HepG2 (cell line): ENCODE measurements at regions not wholly inside any gene's neighbourhood (a gene's known extent, or its start where the extent isn't known, plus 50 kb on each side); places are given as distances from the start of the nearest gene placed in this dataset.

Experiments used
- ATAC-seq: fragments of 200-7000 bp; cut with Tn5 transposase; 3 replicates; pipeline ENCODE4 v1.9.1; 2020; ENCODE audit warnings: mild to moderate bottlenecking, moderate library complexity
- BruUV-seq: library from RNA; stranded (reverse); fragments of 400-500 nt; replicated peaks from 2 replicates; lab custom pipeline; 2021; lab: Mats Ljungman, UMichigan
- CTCF ChIA-PET: fragments of 300-600 bp; formaldehyde crosslinking; extraction: SDS; loops from one replicate; lab custom pipeline; 2021; ENCODE audit warnings: low total read pairs, inconsistent platforms, low intra/inter-chr PET ratio; lab: Yijun Ruan, JAX
- POLR2A ChIA-PET: fragments of 350-600 bp; sonication (Branson Sonifier 250); formaldehyde crosslinking; loops from one replicate; lab custom pipeline; 2020; ENCODE audit warnings: antibody characterized with exemption, inconsistent platforms; lab: Yijun Ruan, JAX
- DNase-seq: peaks from one replicate; pipeline ENCODE4 v3.0.0-alpha.2; 2015; ENCODE audit warnings: low spot score
- FAIRE-seq: peaks from 3 replicates; lab custom pipeline; 2011; peaks lifted over from hg19 to GRCh38; lab: Jason Lieb, UNC
- H2AFZ ChIP-seq: one replicate; pipeline ENCODE4 v1.6.1; 2011; ENCODE audit warnings: low read length, inconsistent platforms
- H3K27ac ChIP-seq: fragments of 300-600 bp; 3 replicates; pipeline ENCODE4 v1.8.0; 2011; ENCODE audit warnings: mixed run types, mild to moderate bottlenecking, mixed read lengths, low read length, inconsistent platforms; ENCODE audit not compliant: insufficient read depth; ENCODE audit errors: extremely low read length
- H3K27me3 ChIP-seq, 2 experiments: fragments of 200-600 bp in 1 of 2; 2 replicates in 1 of 2; 3 replicates in 1 of 2; pipeline versions ENCODE4 v1.6.0 to v1.8.0; 2011; ENCODE audit warnings: low read length in 2 of 2, mild to moderate bottlenecking in 2 of 2, moderate library complexity in 2 of 2, inconsistent platforms in 1 of 2; ENCODE audit not compliant: insufficient read depth in 2 of 2, control insufficient read depth in 1 of 2
- H3K36me3 ChIP-seq, 2 experiments: fragments of 200-600 bp in 1 of 2; replicated peaks in 1 of 2; 2 replicates in 1 of 2; 3 replicates in 1 of 2; pipeline versions ENCODE4 v1.5.1 to v1.8.0; 2011; ENCODE audit warnings: low read length in 2 of 2, inconsistent platforms in 1 of 2; ENCODE audit not compliant: insufficient read depth in 2 of 2, control insufficient read depth in 1 of 2
- H3K4me1 ChIP-seq: 2 replicates; pipeline ENCODE4 v1.5.1; 2012; ENCODE audit warnings: low read length, inconsistent platforms; ENCODE audit not compliant: insufficient read depth
- H3K4me2 ChIP-seq: 2 replicates; pipeline ENCODE4 v1.6.0; 2011; ENCODE audit warnings: low read depth, low read length, inconsistent platforms
- H3K4me3 ChIP-seq, 3 experiments: fragments of 200-600 bp in 1 of 3; sonication (generic), shearing (Covaris generic) in 1 of 3; replicated peaks in 1 of 3; 2 replicates each; pipeline ENCODE4 v1.5.1; 2011 to 2016; ENCODE audit warnings: low read length in 3 of 3, inconsistent platforms in 2 of 3, low read depth in 2 of 3, mild to moderate bottlenecking in 2 of 3, control low read depth in 1 of 3, mixed read lengths in 1 of 3; ENCODE audit not compliant: insufficient read depth in 1 of 3
- H3K79me2 ChIP-seq: one replicate; pipeline ENCODE4 v1.6.1; 2011; ENCODE audit warnings: low read length, inconsistent platforms; ENCODE audit not compliant: insufficient read depth
- H3K9ac ChIP-seq: 2 replicates; pipeline ENCODE4 v1.6.0; 2011; ENCODE audit warnings: mild to moderate bottlenecking, low read depth, low read length, inconsistent platforms; ENCODE audit not compliant: insufficient read depth
- H3K9me3 ChIP-seq: 2 replicates; pipeline ENCODE4 v1.5.1; 2012; ENCODE audit warnings: mild to moderate bottlenecking, low read length
- H4K20me1 ChIP-seq: 2 replicates; pipeline ENCODE4 v1.6.0; 2011; ENCODE audit warnings: inconsistent platforms, mild to moderate bottlenecking, low read length, moderate library complexity; ENCODE audit not compliant: insufficient read depth
- HMG20B ChIP-seq: conservative IDR thresholded peaks from 2 replicates; pipeline ENCODE4 v1.6.1; 2016; ENCODE audit warnings: missing genetic modification reagents, missing compliant biosample characterization
- HOXA5 ChIP-seq: sonication (generic); formaldehyde crosslinking; IDR thresholded peaks from 2 replicates; pipeline ENCODE4 v1.4.0; 2020; ENCODE audit warnings: missing genetic modification reagents
- MED8 ChIP-seq: sonication (generic); formaldehyde crosslinking; IDR thresholded peaks from 2 replicates; pipeline ENCODE4 v1.8.1; 2023; ENCODE audit warnings: mild to moderate bottlenecking, missing genetic modification reagents; ENCODE audit not compliant: insufficient replicate concordance
- MEF2D ChIP-seq: sonication (generic); formaldehyde crosslinking; IDR thresholded peaks from 2 replicates; pipeline ENCODE4 v1.5.1; 2020; ENCODE audit warnings: mild to moderate bottlenecking, missing genetic modification reagents
- PRDM4 ChIP-seq: sonication (generic); formaldehyde crosslinking; IDR thresholded peaks from 2 replicates; pipeline ENCODE4 v1.9.0; 2021; ENCODE audit warnings: missing genetic modification reagents, borderline replicate concordance
- THAP7 ChIP-seq: sonication (generic); formaldehyde crosslinking; IDR thresholded peaks from 2 replicates; pipeline ENCODE4 v1.8.1; 2023; ENCODE audit warnings: mild to moderate bottlenecking, missing genetic modification reagents
- TRAFD1 ChIP-seq: sonication (generic); formaldehyde crosslinking; IDR thresholded peaks from 2 replicates; pipeline ENCODE4 v1.5.1; 2020; ENCODE audit warnings: missing genetic modification reagents, mild to moderate bottlenecking, borderline replicate concordance
- ZNF629 ChIP-seq: sonication (generic); formaldehyde crosslinking; conservative IDR thresholded peaks from 2 replicates; pipeline ENCODE4 v1.5.0; 2020; ENCODE audit warnings: missing genetic modification reagents
- ZNF768 ChIP-seq: sonication (generic); formaldehyde crosslinking; IDR thresholded peaks from 2 replicates; pipeline ENCODE4 v1.4.0; 2020; ENCODE audit warnings: missing genetic modification reagents
- WGBS: methylation state at CpG from one replicate; pipeline ENCODE4 v1.1.6; 2017; ENCODE audit warnings: low lambda C conversion rate; 5-methylcytosine and 5-hydroxymethylcytosine counted together
- in situ Hi-C: cut with HindIII; loops from 2 replicates; pipeline ENCODE4 v1.10.0; 2017; ENCODE audit warnings: low pct_unique_long_range_greater_than_20kb; ENCODE audit not compliant: extremely low pct_ligation_motif_present
- intact Hi-C: fragments of 100-400 bp; cut with micrococcal nuclease; formaldehyde crosslinking; loops from one replicate; pipeline ENCODE4 v1.10.0; 2022; ENCODE audit not compliant: unreplicated experiment

- TF ChIP-seq HOXA5: no peak
- no peak for TF ChIP-seq MED8
- TF ChIP-seq MEF2D (CRISPR knock-in tag): no peak
- TF ChIP-seq TRAFD1 (CRISPR knock-in tag): no peak
- TF ChIP-seq PRDM4: no peak
- TF ChIP-seq THAP7: no peak
- TF ChIP-seq, all 625 proteins: peak for 0
These were observed 65.5 kb downstream of the IRX5 start (continued) for GRCh38 chr16:54996186-54996585.

- TF ChIP-seq ZNF629 (CRISPR knock-in tag): 0 out of 2 replicates have a peak, but pooled peaks have one; percentile 14
- no peak for TF ChIP-seq HMG20B (CRISPR knock-in tag)
- peak; percentile 39; the same call in 1 of the 2 replicates for TF ChIP-seq ZNF768 (CRISPR knock-in tag)
- POLR2A ChIA-PET: no interaction called here
- ATAC-seq (no peak), FAIRE-seq (no peak), DNase-seq (no peak)
- no peaks in the 10 kb centered on the region for H3K9me3 ChIP-seq
- H3K27me3 ChIP-seq: peaks cover 0 to 22% of the 10 kb centered on the region in 2 experiments; a peak in 2 of 5 replicates
- WGBS: 0% methylated on average over 1 of the region's 1 CpG
- H3K27ac ChIP-seq: no peak overlapping the region
- no peak overlapping the region for H2AFZ ChIP-seq
- no peaks in the 10 kb centered on the region for H3K4me1 ChIP-seq
- H4K20me1 ChIP-seq: no peaks in the 10 kb centered on the region
- H3K4me3 ChIP-seq: no peak overlapping the region
- BruUV-seq: no TSS peak
- no peak overlapping the region for H3K9ac ChIP-seq
- no peaks in the 10 kb centered on the region for H3K79me2 ChIP-seq
- no peaks in the 10 kb centered on the region for H3K36me3 ChIP-seq
- in situ Hi-C loops (no loop called here), intact Hi-C loops (no loop called here)
- CTCF ChIA-PET: no interaction called here
- no peak overlapping the region for H3K4me2 ChIP-seq
These were observed 68.2 kb downstream of the IRX5 start for GRCh38 chr16:54998834-54999233.
